ENCODE measurements at regions not wholly inside any gene's neighbourhood (a gene's known extent, or its start where the extent isn't known, plus 50 kb on each side); places are given as distances from the start of the nearest gene placed in this dataset.

DNA sequence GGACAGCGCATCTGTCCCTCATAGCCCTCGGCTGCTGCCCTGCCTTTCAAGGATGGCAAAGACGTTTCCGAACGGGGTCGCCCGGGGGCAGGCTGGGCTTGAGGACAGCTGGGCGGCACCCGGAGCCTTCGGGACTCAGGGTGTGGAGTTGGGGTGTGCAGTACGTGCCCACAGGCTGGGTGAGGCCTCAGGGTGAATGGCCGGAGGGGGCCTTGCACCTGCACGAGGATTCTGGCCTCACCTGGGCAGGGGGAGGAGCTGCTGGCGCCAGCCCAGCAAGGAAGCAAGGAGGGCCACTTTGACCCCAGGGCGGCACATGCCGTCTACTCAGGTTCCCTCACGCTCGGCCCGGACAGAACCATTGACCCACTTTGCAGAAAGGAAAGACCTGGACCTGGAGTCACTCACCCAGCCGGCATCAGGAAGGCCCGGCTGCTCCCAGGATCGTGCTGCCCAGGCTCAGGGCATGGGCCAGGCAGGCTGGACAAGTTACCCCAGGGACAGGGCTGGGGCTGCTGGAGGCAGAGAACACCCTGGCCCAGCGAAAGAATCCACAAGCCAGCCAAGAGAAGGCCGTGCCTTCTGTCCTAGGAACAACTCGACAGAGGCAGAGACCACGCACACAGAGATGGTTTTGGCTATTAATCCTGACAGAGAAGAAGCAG lies 65.1 kb upstream of the TTC34 start:
- no peak for DNase-seq

GRCh38 chr1:2867087-2867425 lies 65.6 kb upstream of the TTC34 start:
- DNase-seq: no peak

GRCh38 chr1:2867861-2868260 lies 66.4 kb upstream of the TTC34 start:
- no peak for DNase-seq

DNA sequence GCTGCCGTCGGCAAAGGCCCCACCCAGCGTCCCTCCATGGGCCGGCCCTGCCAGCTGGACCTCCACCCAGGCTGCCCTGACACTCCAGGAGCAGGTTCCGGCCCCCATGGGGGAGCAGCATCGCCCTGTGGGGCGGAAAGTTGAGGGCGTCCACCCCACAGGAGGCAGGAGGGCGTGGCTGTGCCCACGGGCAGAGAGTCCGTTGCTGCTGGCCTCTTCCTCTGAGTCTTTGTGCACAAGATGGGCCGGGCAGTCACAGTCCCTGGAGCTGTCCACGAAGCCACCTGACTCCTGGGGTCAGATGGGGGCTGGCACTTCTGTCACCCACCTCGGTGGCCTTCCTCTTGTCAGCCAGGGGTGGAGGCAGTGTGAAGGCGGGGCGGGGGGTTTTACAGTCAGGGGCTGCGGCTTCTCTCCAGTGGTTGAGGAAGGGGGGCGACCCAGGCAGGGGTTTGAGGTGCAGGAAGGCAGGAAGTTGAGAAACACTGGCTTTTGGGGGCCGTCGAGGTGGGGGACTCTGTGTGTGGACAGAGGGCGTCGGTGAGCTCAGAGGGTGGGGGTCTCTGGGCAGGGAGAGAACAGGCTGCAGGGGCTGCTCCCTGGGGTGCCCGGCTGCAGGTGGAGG lies 67.2 kb upstream of the TTC34 start:
- no peak for DNase-seq

DNA sequence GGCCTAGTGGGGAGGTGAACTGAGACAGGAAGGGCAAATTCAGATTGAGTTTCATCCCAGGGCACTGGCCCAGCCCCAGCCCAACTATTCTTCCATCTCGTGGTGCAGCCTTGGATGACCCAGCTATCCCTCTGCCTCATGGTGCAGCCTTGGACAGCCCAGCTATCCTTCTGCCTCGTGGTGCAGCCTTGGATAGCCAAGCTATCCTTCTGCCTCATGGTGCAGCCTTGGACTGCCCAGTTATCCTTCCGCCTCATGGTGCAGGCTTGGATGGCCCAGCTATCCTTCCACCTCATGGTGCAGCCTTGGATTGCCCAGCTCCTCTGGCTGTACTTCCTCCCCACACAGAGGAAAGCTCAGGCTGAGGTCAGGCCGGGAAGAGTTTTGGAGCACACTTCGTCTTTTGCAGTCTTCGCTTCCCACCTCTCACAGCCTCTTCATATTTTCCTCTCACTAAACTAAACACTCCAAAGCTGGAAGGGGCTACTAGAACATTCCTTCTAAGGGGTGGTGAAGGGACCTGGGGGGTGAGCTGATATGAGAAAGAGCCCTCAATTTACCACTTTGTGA lies 69.8 kb upstream of the TTC34 start:
- DNase-seq: no peak

- DNase-seq: no peak
Observed at GRCh38 chr1:2874207-2874606, 72.7 kb upstream of the TTC34 start.

GRCh38 chr1:2874607-2875480 lies 73.4 kb upstream of the TTC34 start:
- DNase-seq: no peak

DNA sequence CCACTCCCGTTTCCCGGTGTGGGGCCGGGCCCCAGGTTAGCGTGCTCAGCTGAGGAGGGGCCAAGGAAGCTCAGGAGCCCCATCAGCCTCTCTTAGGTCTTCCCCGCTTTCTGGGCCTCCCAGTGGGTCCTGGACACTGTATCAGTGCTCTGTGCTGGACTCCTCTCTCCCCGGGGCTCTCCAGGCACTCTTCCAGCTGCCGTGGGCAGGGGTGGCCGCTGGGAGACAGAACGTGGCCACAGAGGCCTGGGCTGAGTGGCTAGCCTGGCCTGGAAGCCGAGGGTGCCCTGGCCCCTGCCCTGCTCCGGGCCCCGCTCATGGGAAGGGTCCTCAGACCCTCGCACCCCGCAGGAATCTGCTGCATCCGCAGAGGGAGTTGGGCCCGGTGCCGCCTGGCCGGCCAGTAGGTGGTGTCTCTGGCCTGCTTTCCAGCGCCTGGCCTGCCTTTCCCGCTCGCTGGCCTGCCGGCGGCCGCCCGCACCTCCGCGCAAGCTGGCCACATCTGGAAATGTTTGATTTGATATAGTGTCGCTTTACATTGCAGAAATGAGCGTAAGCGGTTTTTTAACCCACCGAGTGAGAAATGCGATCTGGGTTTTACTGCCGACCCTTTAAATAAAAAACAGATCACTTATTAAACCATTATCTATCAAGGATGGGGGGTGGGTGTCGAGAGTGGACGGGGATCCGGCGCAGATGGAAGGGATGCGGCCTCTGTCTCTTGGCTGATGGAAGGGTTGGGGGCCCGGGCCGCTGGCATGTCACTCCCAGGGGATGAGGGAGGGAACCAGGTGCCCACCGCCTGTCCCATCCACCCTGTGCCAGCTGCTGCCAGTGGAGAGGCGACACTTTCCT lies 74.4 kb upstream of the TTC34 start:
- no peak for DNase-seq

DNA sequence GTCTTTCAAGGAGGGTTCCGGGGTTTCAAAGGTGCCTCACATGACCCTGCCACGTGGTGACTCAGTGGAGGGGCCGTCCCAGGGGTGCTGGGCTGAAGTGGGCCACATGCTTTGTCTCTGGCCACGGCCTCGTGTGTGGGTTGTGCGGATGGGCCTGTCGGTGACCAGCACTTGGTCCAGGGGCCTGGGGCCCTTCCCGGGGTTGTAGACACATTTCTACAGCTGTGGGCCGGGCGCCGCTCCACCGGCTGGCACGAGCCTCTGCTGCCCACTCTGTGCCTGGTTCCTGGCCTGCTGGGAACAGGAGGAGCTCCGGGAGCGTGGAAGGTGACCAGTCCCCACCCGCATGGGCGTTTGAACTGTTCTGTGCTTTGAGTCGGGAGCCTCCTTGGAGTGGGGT lies 75.4 kb upstream of the TTC34 start:
- DNase-seq: no peak

DNA sequence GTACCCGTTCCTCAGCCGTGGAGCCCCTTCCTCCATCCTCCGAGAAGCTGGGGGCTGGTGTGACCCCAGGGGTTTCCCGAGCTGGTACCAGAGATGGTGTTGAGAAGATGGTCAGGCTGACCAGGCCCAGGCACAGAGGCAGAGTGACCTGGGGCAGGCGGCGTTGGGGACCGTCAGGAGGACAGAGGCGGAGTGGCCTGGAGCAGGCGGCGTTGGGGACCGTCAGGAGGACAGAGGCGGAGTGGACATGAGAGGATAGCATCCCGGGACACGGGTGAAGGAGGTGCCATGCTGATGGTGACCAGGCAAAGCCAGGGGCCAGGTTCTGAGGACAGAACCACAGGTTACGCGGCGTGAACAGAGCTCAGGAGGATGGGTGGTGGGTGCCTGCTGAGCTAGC lies 75.9 kb upstream of the TTC34 start:
- DNase-seq: no peak

- no peak for DNase-seq
Observed at GRCh38 chr1:2878591-2878990, 77.1 kb upstream of the TTC34 start.

DNA sequence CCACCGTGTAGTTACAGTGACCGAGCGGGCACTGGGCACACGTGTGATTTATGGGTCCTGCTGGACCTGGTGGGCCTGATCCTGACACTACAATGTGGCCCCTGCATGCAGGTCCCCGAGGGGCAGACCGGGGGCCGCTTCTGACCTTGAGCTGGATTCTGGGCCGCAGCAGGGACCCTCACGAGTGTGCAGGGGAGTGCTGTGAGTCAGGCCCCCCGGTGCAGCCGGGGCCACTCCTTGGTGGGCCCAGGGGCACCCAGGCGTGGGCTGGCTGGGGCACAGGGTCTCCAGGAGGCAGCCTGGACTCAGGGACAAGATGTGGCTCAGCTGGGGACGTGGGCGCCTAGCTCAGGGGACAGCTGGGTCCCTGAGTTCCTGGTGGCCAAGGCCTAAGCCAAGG lies 77.5 kb upstream of the TTC34 start:
- no peak for DNase-seq

DNA sequence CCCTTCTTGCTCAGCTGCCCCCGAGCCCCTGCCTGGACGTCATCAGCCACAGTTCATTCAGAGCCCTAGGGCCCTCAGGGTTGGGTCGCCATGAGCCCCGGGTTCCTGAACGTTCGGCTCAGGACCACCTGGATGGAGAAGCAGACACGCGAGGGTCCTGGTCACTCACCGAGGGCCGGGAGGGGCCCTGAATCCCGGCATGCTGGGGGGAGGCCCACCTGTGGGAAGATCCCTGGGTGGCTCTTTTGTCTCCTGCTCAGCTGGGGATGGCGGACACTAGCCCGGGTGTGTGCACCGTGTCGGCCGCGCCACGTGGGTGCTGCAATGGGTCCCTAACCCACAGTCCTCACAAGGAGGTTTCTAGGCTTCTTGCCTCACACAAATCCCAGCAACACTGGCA lies 78.1 kb upstream of the TTC34 start:
- no peak for DNase-seq

GRCh38 chr1:2880086-2880485 lies 78.6 kb upstream of the TTC34 start:
- no peak for DNase-seq

DNA sequence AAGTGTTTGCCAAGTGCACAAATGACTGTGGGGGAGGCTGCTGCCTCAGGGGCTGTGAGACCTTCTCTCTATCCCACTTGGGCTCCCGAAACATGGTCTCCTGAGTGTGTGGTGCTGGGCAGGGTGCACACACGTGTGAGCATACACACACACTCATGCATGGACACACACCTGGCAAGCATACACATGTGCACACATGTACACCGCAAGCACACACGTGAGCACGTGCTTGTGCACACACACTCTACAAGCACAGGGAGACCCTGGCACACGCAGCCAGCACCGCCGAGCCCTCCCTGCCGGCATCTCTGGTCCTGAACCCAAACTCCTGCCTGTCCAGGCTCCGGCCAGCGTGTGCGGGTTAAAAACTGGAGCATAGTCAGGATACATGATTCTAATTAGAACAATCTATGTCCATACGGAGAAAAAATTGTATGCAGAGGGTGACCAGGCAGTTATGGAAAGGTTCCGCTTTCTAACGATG lies 79.4 kb upstream of the TTC34 start:
- DNase-seq: no peak

DNA sequence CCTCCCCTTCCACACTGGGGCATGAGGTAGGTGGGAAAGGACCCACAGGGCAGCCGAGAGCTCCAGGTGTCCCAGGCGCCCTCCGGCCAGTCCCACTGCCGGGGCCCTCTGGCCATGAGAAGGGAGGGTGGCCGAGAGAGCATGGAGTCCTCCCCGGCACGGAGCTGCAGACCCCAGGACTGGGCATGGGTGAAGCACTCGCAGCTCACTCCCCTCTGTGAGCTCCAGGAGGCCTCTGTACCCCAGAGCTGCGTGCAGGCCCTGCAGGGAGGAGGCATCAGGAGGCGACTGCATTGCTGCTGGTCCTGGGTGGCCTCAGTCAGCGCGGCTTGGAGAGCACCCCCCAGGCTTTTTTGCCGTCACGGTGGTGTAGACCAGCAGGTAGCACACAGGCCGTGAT lies 80.1 kb upstream of the TTC34 start:
- DNase-seq: no peak

DNA sequence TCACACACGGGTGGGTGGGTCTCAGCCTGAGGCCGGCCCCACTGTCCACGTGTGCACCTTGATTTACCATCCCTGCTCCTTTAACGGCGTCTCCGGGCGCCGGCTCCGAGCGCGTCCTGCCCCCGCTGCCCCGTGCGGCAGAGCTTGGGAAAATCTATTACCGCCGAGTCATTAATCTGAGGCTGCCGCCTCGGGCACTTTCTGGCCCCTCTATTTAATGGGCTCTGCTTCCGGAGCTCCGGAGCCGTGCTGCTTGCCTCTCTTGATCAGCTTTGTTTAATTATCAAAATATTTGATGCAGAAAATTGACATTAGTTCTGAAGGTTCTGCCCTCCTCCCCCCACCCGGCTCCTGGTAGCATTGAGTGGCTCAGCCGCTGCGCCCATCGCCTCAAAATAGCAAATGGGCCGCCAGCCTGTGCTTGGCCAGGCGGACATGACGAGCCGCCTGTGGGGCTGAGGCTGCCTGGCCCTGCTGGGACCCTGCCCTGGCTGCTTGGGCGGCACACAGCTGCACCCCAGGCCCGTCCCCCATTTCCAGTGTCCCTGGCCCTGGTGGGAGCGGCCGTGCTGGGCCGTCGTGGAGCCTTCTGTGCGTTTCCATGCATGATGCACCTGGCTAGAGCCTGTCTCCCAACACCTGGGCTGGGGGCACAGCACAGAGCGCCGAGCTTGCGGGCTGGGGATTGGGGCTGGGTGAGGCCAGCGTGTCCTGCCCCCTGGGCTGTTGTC lies 81.6 kb upstream of the TTC34 start:
- no peak for DNase-seq

DNA sequence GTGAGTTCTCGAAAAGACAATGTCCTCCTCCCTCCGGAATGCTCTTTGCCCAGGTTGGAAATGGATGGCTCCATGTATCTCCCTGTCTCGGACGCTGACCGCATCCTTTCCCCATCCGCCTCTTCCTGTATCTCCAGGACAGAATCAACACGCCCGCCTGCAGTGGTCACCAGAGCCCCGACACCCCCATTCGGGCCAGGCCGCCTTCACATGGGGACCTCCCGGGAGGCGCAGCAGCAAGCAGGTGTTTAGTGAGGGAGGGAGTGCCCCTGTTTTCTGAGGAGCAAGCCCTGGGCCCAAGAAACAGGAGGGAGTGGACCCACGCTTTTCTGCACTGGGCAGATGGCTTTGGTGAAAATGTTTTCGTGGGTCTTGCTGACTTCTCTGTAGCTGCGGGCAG lies 83.5 kb upstream of the TTC34 start:
- DNase-seq: no peak

DNA sequence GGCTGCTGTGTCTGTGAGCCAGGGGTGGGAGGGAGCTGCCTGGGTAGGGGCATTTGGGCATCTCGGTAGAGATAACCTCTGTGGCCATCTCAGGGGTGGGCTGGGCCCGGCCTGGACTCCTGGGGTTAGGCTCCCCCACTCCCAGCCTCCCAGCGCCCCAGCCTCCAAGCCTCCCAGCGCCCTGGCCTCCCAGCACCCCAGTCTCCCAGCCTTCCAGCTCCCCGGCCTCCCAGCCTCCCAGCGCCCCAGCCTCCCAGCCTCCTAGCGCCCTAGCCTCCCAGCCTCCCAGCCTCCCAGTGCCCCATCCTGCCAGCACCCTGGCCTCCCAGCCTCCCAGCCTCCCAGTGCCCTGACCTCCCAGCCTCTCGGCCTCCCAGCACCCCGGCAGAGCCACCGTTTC lies 85.1 kb upstream of the TTC34 start:
- DNase-seq: no peak

DNA sequence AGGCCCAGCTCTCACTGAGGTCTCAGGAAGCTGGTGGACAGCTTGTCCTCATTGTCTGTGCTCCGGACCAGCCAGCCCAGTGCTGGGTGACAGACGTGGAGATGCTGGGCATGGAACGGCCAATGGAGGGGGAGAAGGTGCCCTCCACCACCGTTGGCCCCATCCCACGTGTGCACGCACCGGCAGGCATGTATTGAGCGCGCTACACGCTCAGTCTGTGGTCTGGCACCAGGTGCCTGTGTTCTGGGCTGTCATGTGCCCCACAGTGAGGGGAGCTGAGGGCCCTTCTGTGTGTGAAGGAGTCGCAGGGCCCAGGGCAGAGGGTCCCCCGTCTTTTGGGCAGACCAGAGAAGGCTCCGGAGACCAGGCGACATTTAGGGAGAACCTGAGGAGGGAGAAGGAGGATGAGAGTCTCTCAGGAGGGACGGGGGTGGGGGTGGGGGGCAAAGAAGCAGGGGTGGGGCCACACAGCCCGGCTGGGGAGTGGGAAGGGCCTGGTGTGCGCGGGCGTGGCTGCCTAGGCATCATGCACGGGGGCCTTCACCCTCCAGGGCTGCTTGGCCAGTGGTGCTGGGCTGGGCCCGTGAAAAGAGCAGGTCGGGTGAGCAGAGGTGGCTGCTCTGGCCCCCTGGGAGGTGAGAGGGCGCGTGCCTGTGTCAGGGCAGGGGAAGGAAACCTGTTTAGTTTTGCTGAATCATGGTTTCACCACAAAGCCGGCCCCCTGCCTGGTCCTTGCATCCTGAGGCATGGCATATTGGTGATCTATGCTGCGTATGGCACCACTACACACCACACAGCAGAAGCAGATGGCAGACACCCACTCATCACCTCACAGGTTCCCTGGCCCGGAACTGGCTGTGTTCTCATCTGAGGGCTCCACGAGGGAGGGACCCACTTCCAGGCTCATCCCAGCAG lies 86.7 kb upstream of the TTC34 start:
- no peak for DNase-seq
